GM12878 (cell line): ENCODE measurements at regions not wholly inside any gene's neighbourhood (a gene's known extent, or its start where the extent isn't known, plus 50 kb on each side); places are given as distances from the start of the nearest gene placed in this dataset.

Source experiments
- ATAC-seq: fragments of 200-7000 bp; cut with Tn5 transposase; 3 replicates; pipeline ENCODE4 v1.9.1; 2020; ENCODE audit warnings: mild to moderate bottlenecking, moderate library complexity
- BruUV-seq: library from RNA; stranded (reverse); fragments of 400-500 nt; replicated peaks from 2 replicates; lab custom pipeline; 2021; lab: Mats Ljungman, UMichigan
- CTCF ChIA-PET: fragments of 300-600 bp; sonication (Branson Sonifier 250); formaldehyde crosslinking; extraction: SDS; loops from one replicate; lab custom pipeline; 2021; ENCODE audit warnings: inconsistent platforms; lab: Yijun Ruan, JAX
- POLR2A ChIA-PET: fragments of 350-600 bp; formaldehyde crosslinking; extraction: SDS; loops from one replicate; lab custom pipeline; 2021; ENCODE audit warnings: inconsistent platforms; lab: Charles Lee
- RAD21 ChIA-PET: fragments of 300-600 bp; sonication (Branson Sonifier 250); formaldehyde crosslinking; loops from one replicate; lab custom pipeline; 2023; ENCODE audit warnings: antibody characterized with exemption; ENCODE audit not compliant: unreplicated experiment; lab: Charles Lee
- SMC1A ChIA-PET: fragments of 300-600 bp; sonication (Branson Sonifier 250); formaldehyde crosslinking; loops from one replicate; lab custom pipeline; 2023; ENCODE audit not compliant: unreplicated experiment, uncharacterized antibody; lab: Charles Lee
- DNase-seq: peaks from one replicate; pipeline ENCODE4 v3.0.0-alpha.2; 2011; ENCODE audit warnings: low read depth, low spot score
- FAIRE-seq: peaks from 3 replicates; lab custom pipeline; 2011; peaks lifted over from hg19 to GRCh38; lab: Jason Lieb, UNC
- H2AFZ ChIP-seq: 2 replicates; pipeline ENCODE4 v1.6.0; 2011; ENCODE audit warnings: low read depth, low read length, control low read depth; ENCODE audit not compliant: control insufficient read depth
- H3K27ac ChIP-seq: 2 replicates; pipeline ENCODE4 v1.5.1; 2011; ENCODE audit warnings: control low read depth; ENCODE audit not compliant: control insufficient read depth, insufficient read depth
- H3K27me3 ChIP-seq, 2 experiments: replicated peaks in 1 of 2; 2 replicates each; pipeline versions ENCODE4 v1.6.0 to v1.6.1; 2011; ENCODE audit warnings: low read length in 1 of 2; ENCODE audit not compliant: control insufficient read depth in 2 of 2, insufficient read depth in 2 of 2
- H3K36me3 ChIP-seq, 2 experiments: 2 replicates each; pipeline ENCODE4 v1.5.1; 2011; ENCODE audit warnings: low read length in 1 of 2; ENCODE audit not compliant: control insufficient read depth in 2 of 2, insufficient read depth in 2 of 2
- H3K4me1 ChIP-seq: 2 replicates; pipeline ENCODE4 v1.6.1; 2011; ENCODE audit warnings: mild to moderate bottlenecking, low read length, moderate library complexity, mixed read lengths; ENCODE audit not compliant: control insufficient read depth, insufficient read depth
- H3K4me2 ChIP-seq: 2 replicates; pipeline ENCODE4 v1.6.0; 2011; ENCODE audit warnings: control low read depth; ENCODE audit not compliant: control insufficient read depth, insufficient read depth
- H3K4me3 ChIP-seq: fragments of 200-600 bp; sonication (generic); 2 replicates; pipeline ENCODE4 v1.5.1; 2016
- H3K79me2 ChIP-seq: 2 replicates; pipeline ENCODE4 v1.6.0; 2011; ENCODE audit warnings: low read length; ENCODE audit not compliant: control insufficient read depth, insufficient read depth
- H3K9ac ChIP-seq: 2 replicates; pipeline ENCODE4 v1.8.0; 2011; ENCODE audit warnings: low read length, control low read depth, mixed read lengths; ENCODE audit not compliant: control insufficient read depth, insufficient read depth
- H3K9me3 ChIP-seq: replicated peaks from 3 replicates; pipeline ENCODE4 v1.5.1; 2011; ENCODE audit warnings: mild to moderate bottlenecking, low read length; ENCODE audit not compliant: control insufficient read depth, insufficient read depth
- H4K20me1 ChIP-seq: 2 replicates; pipeline ENCODE4 v1.6.0; 2011; ENCODE audit not compliant: control insufficient read depth, insufficient read depth
- ATF3 ChIP-seq: IDR thresholded peaks from 2 replicates; pipeline ENCODE4 v1.6.1; 2011; ENCODE audit warnings: low read depth, mild to moderate bottlenecking, low read length, moderate library complexity, borderline replicate concordance; ENCODE audit errors: extremely low read depth
- CEBPB ChIP-seq, 2 experiments: fragments of 150-350 bp in 1 of 2; IDR thresholded peaks; 2 replicates each; pipeline ENCODE4 v1.6.1; 2012 to 2014; ENCODE audit warnings: low read depth in 2 of 2, low read length in 2 of 2, borderline replicate concordance in 1 of 2, inconsistent platforms in 1 of 2
- ELK1 ChIP-seq: IDR thresholded peaks from 2 replicates; pipeline ENCODE4 v1.6.1; 2012; ENCODE audit warnings: low read depth, low read length, improper control_type of control experiment
- FOXK2 ChIP-seq: fragments of 450-650 bp; IDR thresholded peaks from 2 replicates; pipeline ENCODE4 v1.6.1; 2017; ENCODE audit warnings: mild to moderate bottlenecking, moderate library complexity
- IKZF2 ChIP-seq, 2 experiments: fragments of 450-650 bp; IDR thresholded peaks; 2 replicates each; pipeline ENCODE4 v1.6.1; 2017; ENCODE audit warnings: mild to moderate bottlenecking in 2 of 2, moderate library complexity in 2 of 2
- IRF3 ChIP-seq: fragments of 450-650 bp; IDR thresholded peaks from 2 replicates; pipeline ENCODE4 v1.6.1; 2014; ENCODE audit warnings: mild to moderate bottlenecking
- JUNB ChIP-seq: IDR thresholded peaks from 2 replicates; pipeline ENCODE4 v1.6.1; 2016; ENCODE audit warnings: antibody characterized with exemption, mild to moderate bottlenecking
- MAX ChIP-seq: IDR thresholded peaks from 2 replicates; pipeline ENCODE4 v1.6.1; 2012; ENCODE audit warnings: low read depth, low read length, improper control_type of control experiment
- MTA2 ChIP-seq: fragments of 450-650 bp; IDR thresholded peaks from 2 replicates; pipeline ENCODE4 v1.6.1; 2016; ENCODE audit warnings: low read depth, mild to moderate bottlenecking, moderate library complexity
- NFYB ChIP-seq: IDR thresholded peaks from 2 replicates; pipeline ENCODE4 v1.6.1; 2011; ENCODE audit warnings: low read depth, mild to moderate bottlenecking, low read length, improper control_type of control experiment, moderate library complexity; ENCODE audit not compliant: insufficient read depth
- PBX3 ChIP-seq: IDR thresholded peaks from 2 replicates; pipeline ENCODE4 v1.6.1; 2011; ENCODE audit warnings: mild to moderate bottlenecking, low read depth, low read length, moderate library complexity; ENCODE audit not compliant: insufficient replicate concordance
- POLR2AphosphoS5 ChIP-seq: IDR thresholded peaks from 2 replicates; pipeline ENCODE4 v1.6.1; 2011; ENCODE audit warnings: mild to moderate bottlenecking, low read length, inconsistent platforms
- SIX5 ChIP-seq: IDR thresholded peaks from 2 replicates; pipeline ENCODE4 v1.6.1; 2011; ENCODE audit warnings: mild to moderate bottlenecking, low read depth, low read length, moderate library complexity; ENCODE audit not compliant: severe bottlenecking
- SP1 ChIP-seq: IDR thresholded peaks from one replicate; pipeline ENCODE4 v1.6.1; 2011; ENCODE audit warnings: low read depth, low read length
- USF1 ChIP-seq: IDR thresholded peaks from 2 replicates; pipeline ENCODE4 v1.6.1; 2011; ENCODE audit warnings: borderline replicate concordance, low read depth, mild to moderate bottlenecking, moderate library complexity, mixed read lengths, low read length; ENCODE audit not compliant: insufficient read depth; ENCODE audit errors: extremely low read length
- ZNF207 ChIP-seq: fragments of 450-650 bp; IDR thresholded peaks from 2 replicates; pipeline ENCODE4 v1.6.1; 2014; ENCODE audit warnings: antibody characterized with exemption, mild to moderate bottlenecking, borderline replicate concordance
- ZNF24 ChIP-seq: fragments of 450-650 bp; IDR thresholded peaks from 2 replicates; pipeline ENCODE4 v1.6.1; 2017; ENCODE audit warnings: antibody characterized with exemption, mild to moderate bottlenecking
- ZNF384 ChIP-seq: IDR thresholded peaks from 2 replicates; pipeline ENCODE4 v1.6.1; 2012; ENCODE audit warnings: low read depth, mild to moderate bottlenecking, low read length, improper control_type of control experiment, borderline replicate concordance
- WGBS: methylation state at CpG from one replicate; pipeline ENCODE4 v1.1.6; 2016; ENCODE audit warnings: low lambda C conversion rate; ENCODE audit not compliant: insufficient replicate concordance, insufficient coverage; ENCODE audit errors: missing lambda C conversion rate; 5-methylcytosine and 5-hydroxymethylcytosine counted together
- in situ Hi-C: fragments of 300-500 bp; cut with MboI; formaldehyde crosslinking; loops from 9 replicates; pipeline ENCODE4 v1.14.3; 2018; ENCODE audit warnings: mixed read lengths
- intact Hi-C: fragments of 100-400 bp; cut with micrococcal nuclease; formaldehyde crosslinking; loops from one replicate; pipeline ENCODE4 v1.14.2; 2022; ENCODE audit not compliant: unreplicated experiment

- no peak for TF ChIP-seq IRF3
- TF ChIP-seq MAX, result no peak
- TF ChIP-seq ZNF24, result no peak
- TF ChIP-seq USF1, result no peak
- no peak for TF ChIP-seq POLR2AphosphoS5
- TF ChIP-seq CEBPB (IDR thresholded peaks at IDR 0.05; ENCODE audit: borderline replicate concordance in 1 of 2, low read depth in 2 of 2, low read length in 2 of 2), result no peak
- TF ChIP-seq ATF3, result no peak
- TF ChIP-seq ZNF207, result no peak
- TF ChIP-seq NFYB, result no peak
These were observed 183.3 kb downstream of the CCDC59 start (continued) for GRCh38 chr12:82174936-82175335.

GRCh38 chr12:82174383-82174782 lies 183.8 kb downstream of the CCDC59 start:
- Histone ChIP-seq H3K36me3 (no peaks in the 10 kb centered on the region), H3K4me1 (no peaks in the 10 kb centered on the region), H3K9me3 (no peaks in the 10 kb centered on the region), H3K79me2 (no peaks in the 10 kb centered on the region), H3K9ac (no peak overlapping the region), H3K27me3 (no peaks in the 10 kb centered on the region), H3K27ac (no peak overlapping the region), H3K4me3 (no peak overlapping the region), H4K20me1 (no peaks in the 10 kb centered on the region), H2AFZ (no peak overlapping the region), H3K4me2 (no peak overlapping the region)
- intact Hi-C loops (no loop called here), in situ Hi-C loops (no loop called here)
- no TSS peak for BruUV-seq
- TF ChIP-seq ELK1 (no peak), JUNB (no peak), SIX5 (no peak), PBX3 (no peak), MTA2 (no peak), SP1 (no peak), ZNF384 (no peak), IKZF2 (IDR thresholded peaks at IDR 0.05) (no peak), FOXK2 (no peak)
- WGBS, result 0% methylated on average over 1 of the region's 1 CpG
- CTCF ChIA-PET, result interaction anchor here (1.1 to 1.3 kb wide), 3 partner anchors 182 to 530 kb away, joined by 3 to 5 read pairs (median 3); no protein-coding TSS in a partner anchor
- RAD21 ChIA-PET, result interaction anchor here (1.0 to 1.5 kb wide), 3 partner anchors 295 to 563 kb away, joined by 3 to 4 read pairs (median 4); no protein-coding TSS in a partner anchor
- POLR2A ChIA-PET, result no interaction called here
- ATAC-seq, result no peak
- no peak for DNase-seq
- SMC1A ChIA-PET, result interaction anchor here (0.6 to 0.7 kb wide), 2 partner anchors 530 to 652 kb away, joined by 3 read pairs; no protein-coding TSS in a partner anchor
- FAIRE-seq, result no peak
